Gastroesophageal sphincter (tissue), 4 donors: ENCODE measurements at regions not wholly inside any gene's neighbourhood (a gene's known extent, or its start where the extent isn't known, plus 50 kb on each side); places are given as distances from the start of the nearest gene placed in this dataset.
A peak's percentile ranks its signal among the peaks of the same experiment; 100 is the strongest.

Experiments used
- ATAC-seq: fragments of 150-250 bp; one replicate; pipeline ENCODE4 v1.9.1; 2016; ENCODE audit warnings: mild to moderate bottlenecking, moderate library complexity
- H3K27ac ChIP-seq, 4 donors: fragments of 200-600 bp; sonication (generic) in 3 of 4; 1 replicate in 3 of 4; 2 replicates in 1 of 4; pipeline ENCODE4 v1.5.1; 2016 to 2019
- H3K27me3 ChIP-seq: fragments of 200-600 bp; sonication (generic); one replicate; pipeline ENCODE4 v1.5.1; 2019
- H3K36me3 ChIP-seq, 2 donors: fragments of 200-600 bp; sonication (generic); one replicate each; pipeline ENCODE4 v1.5.1; 2019; ENCODE audit warnings: control low read depth in 1 of 2
- H3K4me1 ChIP-seq, 3 donors: fragments of 200-600 bp; sonication (generic); 1 replicate in 2 of 3; 2 replicates in 1 of 3; pipeline ENCODE4 v1.5.1; 2016 to 2019; ENCODE audit warnings: control low read depth in 2 of 3
- H3K4me3 ChIP-seq, 2 donors: fragments of 200-600 bp; sonication (generic); one replicate each; pipeline ENCODE4 v1.5.1; 2019; ENCODE audit warnings: mild to moderate bottlenecking in 1 of 2, moderate library complexity in 1 of 2
- H3K9me3 ChIP-seq, 3 donors: fragments of 200-600 bp; sonication (generic); one replicate each; pipeline ENCODE4 v1.5.1; 2017 to 2019; ENCODE audit warnings: control low read depth in 2 of 3
- CTCF ChIP-seq, 4 experiments: fragments of 200-600 bp in 2 of 4; fragments of 450-650 bp in 2 of 4; sonication (generic) in 1 of 4; IDR thresholded peaks; one replicate each; pipeline ENCODE4 v1.5.1; 2017 to 2019; ENCODE audit warnings: antibody characterized with exemption in 4 of 4, mild to moderate bottlenecking in 2 of 4, moderate library complexity in 2 of 4
- EP300 ChIP-seq: sonication (generic); formaldehyde crosslinking; IDR thresholded peaks from one replicate; pipeline ENCODE4 v1.6.1; 2017; ENCODE audit warnings: antibody characterized with exemption, mild to moderate bottlenecking
- POLR2A ChIP-seq, 2 donors: fragments of 450-650 bp; IDR thresholded peaks; one replicate each; pipeline ENCODE4 v1.6.1; 2017; ENCODE audit warnings: antibody characterized with exemption in 2 of 2, mild to moderate bottlenecking in 2 of 2, moderate library complexity in 1 of 2
- POLR2AphosphoS5 ChIP-seq: sonication (generic); formaldehyde crosslinking; IDR thresholded peaks from one replicate; pipeline ENCODE4 v1.6.1; 2017; ENCODE audit warnings: antibody characterized with exemption
- whole genome bisulfite sequencing, 2 donors: methylation state at CpG; one replicate each; pipeline ENCODE4 v1.1.5; 2018; ENCODE audit warnings: low coverage in 1 of 2; 5-methylcytosine and 5-hydroxymethylcytosine counted together

DNA sequence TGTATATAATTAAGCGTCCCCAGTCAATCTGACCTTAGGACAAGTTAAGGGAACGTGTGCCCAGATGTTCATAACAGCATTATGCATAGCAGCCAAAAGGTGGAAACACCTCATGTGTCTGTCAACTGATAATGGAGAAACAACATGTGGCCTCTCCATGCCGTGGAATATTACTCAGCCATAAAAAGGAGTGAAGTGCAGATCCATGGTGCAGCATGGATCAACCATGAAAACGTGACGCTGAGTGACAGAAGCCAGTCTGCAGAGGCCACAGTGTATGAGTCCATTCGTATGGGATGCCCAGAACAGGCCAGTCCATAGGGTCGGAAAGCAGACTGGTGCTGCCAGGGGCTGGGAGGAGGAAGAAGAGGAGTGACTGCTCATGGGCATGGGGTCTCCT is 161.0 kb upstream of the CIBAR2 start:
- WGBS, 2 donors = 100% methylated on average over 4 of the region's 7 CpGs
- Histone ChIP-seq H3K4me3 (no peak overlapping the region), H3K27me3 (no peaks in the 10 kb centered on the region), H3K9me3 (no peaks in the 10 kb centered on the region), H3K27ac (no peak overlapping the region), H3K4me1 (peaks cover 0 to 12% (median 0%) of the 10 kb centered on the region in 3 donors), H3K36me3 (no peaks in the 10 kb centered on the region)
- no peak for ATAC-seq
- no peak for TF ChIP-seq CTCF (IDR thresholded peaks at IDR 0.05)
- TF ChIP-seq POLR2A (IDR thresholded peaks at IDR 0.05) = no peak
- TF ChIP-seq POLR2AphosphoS5 = no peak
- no peak for TF ChIP-seq EP300

- no peak for ATAC-seq
- WGBS, 2 donors = 83% methylated on average over 4 of the region's 7 CpGs; no CpG with 5 or more reads in 1 of the 2 donors
These were observed 162.2 kb upstream of the CIBAR2 start for GRCh38 chr16:85274501-85274900.

DNA sequence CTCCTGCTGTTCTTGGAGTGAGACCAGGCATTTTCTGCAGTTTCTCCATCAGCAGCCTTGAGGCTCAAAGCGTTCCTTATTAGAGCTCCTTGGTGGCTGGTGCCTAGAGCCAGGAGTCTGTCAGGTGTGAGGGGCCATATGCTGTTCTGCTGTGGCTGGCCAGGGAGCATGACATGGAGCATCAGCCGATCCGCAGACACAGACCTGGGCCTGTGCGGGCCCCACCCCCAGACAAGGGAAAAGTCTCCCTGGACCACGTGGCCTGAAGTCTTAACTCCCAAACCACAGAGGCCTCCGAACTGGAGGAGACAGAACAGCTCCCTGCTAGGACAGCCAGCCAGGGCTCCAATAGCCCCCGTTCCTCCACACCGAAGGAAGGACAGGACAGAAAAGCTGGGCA is 162.7 kb upstream of the CIBAR2 start:
- TF ChIP-seq CTCF (IDR thresholded peaks at IDR 0.05) = no peak
- TF ChIP-seq POLR2A (IDR thresholded peaks at IDR 0.05) = no peak
- no peak for TF ChIP-seq EP300
- TF ChIP-seq POLR2AphosphoS5 = no peak
- H3K27me3 ChIP-seq = no peaks in the 10 kb centered on the region
- H3K4me3 ChIP-seq = no peak overlapping the region
- H3K27ac ChIP-seq = no peak overlapping the region
- no peak for ATAC-seq
- H3K9me3 ChIP-seq = no peaks in the 10 kb centered on the region
- H3K4me1 ChIP-seq = peaks cover 0 to 12% (median 0%) of the 10 kb centered on the region in 3 donors
- no peaks in the 10 kb centered on the region for H3K36me3 ChIP-seq
- WGBS, 2 donors = no CpG with 5 or more reads among the region's 8 CpGs

More at GRCh38 chr16:85274501-85274900, 162.2 kb upstream of the CIBAR2 start:
- TF ChIP-seq CTCF (IDR thresholded peaks at IDR 0.05) (no peak), POLR2AphosphoS5 (no peak), EP300 (no peak), POLR2A (IDR thresholded peaks at IDR 0.05) (no peak)
- Histone ChIP-seq H3K4me3 (no peak overlapping the region), H3K27ac (no peak overlapping the region), H3K9me3 (no peaks in the 10 kb centered on the region), H3K27me3 (no peaks in the 10 kb centered on the region), H3K36me3 (no peaks in the 10 kb centered on the region), H3K4me1 (peaks cover 0 to 12% (median 0%) of the 10 kb centered on the region in 3 donors)

- Histone ChIP-seq H3K4me3 (no peak overlapping the region), H3K27me3 (no peaks in the 10 kb centered on the region), H3K27ac (no peak overlapping the region), H3K4me1 (peaks cover 0 to 12% (median 0%) of the 10 kb centered on the region in 3 donors), H3K9me3 (no peaks in the 10 kb centered on the region), H3K36me3 (no peaks in the 10 kb centered on the region)
- 8 to 36% methylated on average over 2 to 5 of the region's 16 CpGs for WGBS, 2 donors
- ATAC-seq = peak; percentile 73
- peak in 3 of 4 experiments; percentile 73 to 89 (median 79) for TF ChIP-seq CTCF (IDR thresholded peaks at IDR 0.05)
- no peak for TF ChIP-seq EP300
- TF ChIP-seq POLR2A (IDR thresholded peaks at IDR 0.05) = no peak
- no peak for TF ChIP-seq POLR2AphosphoS5
These were observed 163.4 kb upstream of the CIBAR2 start for GRCh38 chr16:85275533-85276249.

DNA sequence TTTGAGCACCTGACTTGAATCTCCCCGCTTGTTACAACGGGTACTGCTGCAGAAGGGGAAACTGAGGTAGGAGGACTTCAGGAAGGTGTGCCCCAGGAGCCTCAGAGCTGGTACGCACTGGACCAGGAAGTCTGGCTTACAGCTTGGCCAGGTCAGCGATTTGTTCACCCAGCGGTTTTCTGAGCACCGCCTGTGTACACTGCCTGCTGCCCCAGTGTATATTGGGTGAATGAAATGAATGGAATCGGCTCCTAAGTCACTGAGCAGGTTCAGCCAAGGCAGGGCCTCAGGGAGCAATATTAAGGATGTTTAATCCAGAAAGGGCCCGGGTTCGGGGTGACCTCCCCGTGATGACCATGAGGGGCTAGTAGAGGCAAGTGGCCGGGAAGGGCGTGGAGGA is 164.0 kb upstream of the CIBAR2 start:
- TF ChIP-seq CTCF (IDR thresholded peaks at IDR 0.05) (no peak), EP300 (no peak), POLR2AphosphoS5 (no peak), POLR2A (IDR thresholded peaks at IDR 0.05) (no peak)
- H3K27me3 ChIP-seq = no peaks in the 10 kb centered on the region
- no peak overlapping the region for H3K27ac ChIP-seq
- H3K9me3 ChIP-seq = no peaks in the 10 kb centered on the region
- H3K4me1 ChIP-seq = peaks cover 0 to 12% (median 0%) of the 10 kb centered on the region in 3 donors
- WGBS, 2 donors = 100% methylated on average over 2 of the region's 12 CpGs; no CpG with 5 or more reads in 1 of the 2 donors
- ATAC-seq = no peak
- H3K4me3 ChIP-seq = no peak overlapping the region
- H3K36me3 ChIP-seq = no peaks in the 10 kb centered on the region
